HFFc6 (cell line): ENCODE measurements at regions not wholly inside any gene's neighbourhood (a gene's known extent, or its start where the extent isn't known, plus 50 kb on each side); places are given as distances from the start of the nearest gene placed in this dataset.

Experiments used
- DNase-seq: peaks from one replicate; pipeline ENCODE4 v3.0.0-alpha.2; 2018
- H3K27ac Mint-ChIP-seq: 2 replicates; pipeline ENCODE4 v1.8.0; 2020; ENCODE audit warnings: mild to moderate bottlenecking, mixed read lengths
- H3K27me3 Mint-ChIP-seq: 2 replicates; pipeline ENCODE4 v1.8.0; 2021; ENCODE audit warnings: mild to moderate bottlenecking, moderate library complexity, mixed read lengths; ENCODE audit not compliant: insufficient read depth
- H3K36me3 Mint-ChIP-seq: 2 replicates; pipeline ENCODE4 v1.8.0; 2021; ENCODE audit warnings: low read depth, mixed read lengths
- H3K4me1 Mint-ChIP-seq: 2 replicates; pipeline ENCODE4 v1.8.0; 2020; ENCODE audit warnings: low read depth, mixed read lengths
- H3K4me3 Mint-ChIP-seq: 2 replicates; pipeline ENCODE4 v1.8.0; 2020; ENCODE audit warnings: mild to moderate bottlenecking, moderate library complexity, mixed read lengths
- H3K9me3 Mint-ChIP-seq: 2 replicates; pipeline ENCODE4 v1.8.0; 2020; ENCODE audit warnings: mild to moderate bottlenecking, mixed read lengths
- CTCF ChIP-seq: fragments of 200-600 bp; sonication (generic); IDR thresholded peaks from 2 replicates; pipeline ENCODE4 v1.5.0; 2021; ENCODE audit warnings: antibody characterized with exemption, mild to moderate bottlenecking

- H3K36me3 Mint-ChIP-seq, result 0 out of 2 replicates have a peak, but pooled peaks cover 5% of the 10 kb centered on the region
- DNase-seq, result no peak
- no peak for TF ChIP-seq CTCF
- H3K9me3 Mint-ChIP-seq, result peaks cover 45% of the 10 kb centered on the region
- H3K4me1 Mint-ChIP-seq, result no peaks in the 10 kb centered on the region
- H3K4me3 Mint-ChIP-seq, result no peak overlapping the region
- no peak overlapping the region for H3K27ac Mint-ChIP-seq
- H3K27me3 Mint-ChIP-seq, result no peaks in the 10 kb centered on the region
Measured at GRCh38 chr13:80533175-80533574, 192.2 kb upstream of the SPRY2 start.

- no peak for DNase-seq
- Mint-ChIP-seq H3K9me3 (peaks cover 36% of the 10 kb centered on the region), H3K36me3 (0 out of 2 replicates have a peak, but pooled peaks cover 5% of the 10 kb centered on the region), H3K27me3 (no peaks in the 10 kb centered on the region), H3K4me1 (no peaks in the 10 kb centered on the region), H3K4me3 (no peak overlapping the region), H3K27ac (no peak overlapping the region)
- no peak for TF ChIP-seq CTCF
Measured at GRCh38 chr13:80530902-80531301, 190.0 kb upstream of the SPRY2 start.

GRCh38 chr13:80530191-80530590, 189.3 kb upstream of the SPRY2 start:
- Mint-ChIP-seq H3K36me3 (0 out of 2 replicates have a peak, but pooled peaks cover 5% of the 10 kb centered on the region), H3K4me1 (no peaks in the 10 kb centered on the region), H3K27me3 (no peaks in the 10 kb centered on the region), H3K9me3 (peaks cover 36% of the 10 kb centered on the region), H3K27ac (no peak overlapping the region), H3K4me3 (no peak overlapping the region)
- DNase-seq, result no peak
- TF ChIP-seq CTCF, result no peak

GRCh38 chr13:80529734-80530133, 188.8 kb upstream of the SPRY2 start:
- DNase-seq, result no peak
- Mint-ChIP-seq H3K36me3 (0 out of 2 replicates have a peak, but pooled peaks cover 5% of the 10 kb centered on the region), H3K4me1 (no peaks in the 10 kb centered on the region), H3K4me3 (no peak overlapping the region), H3K27ac (no peak overlapping the region), H3K9me3 (peaks cover 35% of the 10 kb centered on the region), H3K27me3 (no peaks in the 10 kb centered on the region)
- no peak for TF ChIP-seq CTCF

GRCh38 chr13:80528733-80529132, 187.8 kb upstream of the SPRY2 start:
- Mint-ChIP-seq H3K9me3 (peaks cover 29% of the 10 kb centered on the region), H3K4me3 (no peak overlapping the region), H3K36me3 (0 out of 2 replicates have a peak, but pooled peaks cover 5% of the 10 kb centered on the region), H3K4me1 (no peaks in the 10 kb centered on the region), H3K27me3 (no peaks in the 10 kb centered on the region), H3K27ac (no peak overlapping the region)
- no peak for TF ChIP-seq CTCF
- DNase-seq, result no peak

GRCh38 chr13:80527400-80527799, 186.5 kb upstream of the SPRY2 start:
- H3K4me3 Mint-ChIP-seq, result no peak overlapping the region
- H3K36me3 Mint-ChIP-seq, result 0 out of 2 replicates have a peak, but pooled peaks cover 5% of the 10 kb centered on the region
- H3K4me1 Mint-ChIP-seq, result no peaks in the 10 kb centered on the region
- TF ChIP-seq CTCF, result no peak
- peaks cover 30% of the 10 kb centered on the region for H3K9me3 Mint-ChIP-seq
- DNase-seq, result no peak
- H3K27me3 Mint-ChIP-seq, result no peaks in the 10 kb centered on the region
- H3K27ac Mint-ChIP-seq, result no peak overlapping the region
